Neural progenitor cell (in vitro differentiated cells): ENCODE measurements at regions not wholly inside any gene's neighbourhood (a gene's known extent, or its start where the extent isn't known, plus 50 kb on each side); places are given as distances from the start of the nearest gene placed in this dataset.

ENCODE experiments used
- EZH2 ChIP-seq: fragments of 200-600 bp; sonication (generic); IDR thresholded peaks from 2 replicates; pipeline ENCODE4 v1.6.1; 2017; ENCODE audit warnings: antibody characterized with exemption, mild to moderate bottlenecking, moderate library complexity
- TF ChIP-seq, protein P1 (sequence below): fragments of 200-600 bp; sonication (generic); IDR thresholded peaks from 2 replicates; pipeline ENCODE4 v1.5.1; 2017; ENCODE audit warnings: antibody characterized with exemption, mild to moderate bottlenecking

DNA sequence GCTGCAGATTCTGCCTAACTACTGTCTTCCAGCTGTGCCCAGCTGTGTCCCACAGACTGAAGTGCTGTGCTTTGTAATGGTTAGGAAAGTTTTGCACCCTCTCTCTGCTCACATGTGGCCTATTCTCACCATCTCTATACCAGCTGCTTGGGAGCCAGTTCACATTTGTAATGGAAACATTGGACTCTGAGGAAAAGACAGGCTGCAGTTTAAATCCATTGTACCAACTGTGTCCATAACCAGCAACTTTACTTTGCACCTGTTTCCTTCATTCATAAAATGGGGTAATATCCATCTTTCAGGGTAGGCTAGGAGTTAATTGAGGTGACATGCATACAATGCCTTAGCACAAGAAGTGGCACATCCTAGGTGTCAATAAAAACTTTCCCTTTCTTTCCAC, 344.0 kb downstream of the TNS1 start:
- TF ChIP-seq, protein P1, sequence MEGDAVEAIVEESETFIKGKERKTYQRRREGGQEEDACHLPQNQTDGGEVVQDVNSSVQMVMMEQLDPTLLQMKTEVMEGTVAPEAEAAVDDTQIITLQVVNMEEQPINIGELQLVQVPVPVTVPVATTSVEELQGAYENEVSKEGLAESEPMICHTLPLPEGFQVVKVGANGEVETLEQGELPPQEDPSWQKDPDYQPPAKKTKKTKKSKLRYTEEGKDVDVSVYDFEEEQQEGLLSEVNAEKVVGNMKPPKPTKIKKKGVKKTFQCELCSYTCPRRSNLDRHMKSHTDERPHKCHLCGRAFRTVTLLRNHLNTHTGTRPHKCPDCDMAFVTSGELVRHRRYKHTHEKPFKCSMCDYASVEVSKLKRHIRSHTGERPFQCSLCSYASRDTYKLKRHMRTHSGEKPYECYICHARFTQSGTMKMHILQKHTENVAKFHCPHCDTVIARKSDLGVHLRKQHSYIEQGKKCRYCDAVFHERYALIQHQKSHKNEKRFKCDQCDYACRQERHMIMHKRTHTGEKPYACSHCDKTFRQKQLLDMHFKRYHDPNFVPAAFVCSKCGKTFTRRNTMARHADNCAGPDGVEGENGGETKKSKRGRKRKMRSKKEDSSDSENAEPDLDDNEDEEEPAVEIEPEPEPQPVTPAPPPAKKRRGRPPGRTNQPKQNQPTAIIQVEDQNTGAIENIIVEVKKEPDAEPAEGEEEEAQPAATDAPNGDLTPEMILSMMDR, result no peak
- no peak for TF ChIP-seq EZH2
